Stimulated activated CD4-positive, alpha-beta T cell treated with anti-CD3 and anti-CD28 coated beads, Interleukin-4, amount 100 ng/mL, for 4 hours (primary cell): ENCODE measurements at regions not wholly inside any gene's neighbourhood (a gene's known extent, or its start where the extent isn't known, plus 50 kb on each side); places are given as distances from the start of the nearest gene placed in this dataset.

Experiments
- DNase-seq, 2 experiments: peaks; one replicate each; pipeline ENCODE4 v3.0.0-alpha.2; 2020

- no peak for DNase-seq
Measured at GRCh38 chr4:100082852-100083251, 107.4 kb downstream of the DDIT4L start.

GRCh38 chr4:100081491-100081890 lies 108.8 kb downstream of the DDIT4L start:
- DNase-seq: no peak

- DNase-seq: peak in 1 of 2 experiments; percentile 14
Measured at GRCh38 chr4:100079264-100079663, 111.0 kb downstream of the DDIT4L start.

GRCh38 chr4:100076753-100077152 lies 113.5 kb downstream of the DDIT4L start:
- no peak for DNase-seq

GRCh38 chr4:100075486-100076270 lies 114.6 kb downstream of the DDIT4L start:
- DNase-seq: no peak

GRCh38 chr4:100075056-100075455 lies 115.2 kb downstream of the DDIT4L start:
- no peak for DNase-seq

GRCh38 chr4:100071506-100071905 lies 118.8 kb downstream of the DDIT4L start:
- no peak for DNase-seq

- DNase-seq: no peak
Measured at GRCh38 chr4:100070868-100071267, 119.4 kb downstream of the DDIT4L start.

- DNase-seq: no peak
Measured at GRCh38 chr4:100069207-100069606, 119.1 kb upstream of the H2AZ1 start.

- no peak for DNase-seq
Measured at GRCh38 chr4:100067255-100067654, 117.2 kb upstream of the H2AZ1 start.

- no peak for DNase-seq
Measured at GRCh38 chr4:100063355-100063754, 113.3 kb upstream of the H2AZ1 start.

GRCh38 chr4:100062921-100063320 lies 112.8 kb upstream of the H2AZ1 start:
- no peak for DNase-seq

- no peak for DNase-seq
Measured at GRCh38 chr4:100061835-100062234, 111.8 kb upstream of the H2AZ1 start.

GRCh38 chr4:100060765-100061416 lies 110.8 kb upstream of the H2AZ1 start:
- no peak for DNase-seq

GRCh38 chr4:100059467-100059866 lies 109.4 kb upstream of the H2AZ1 start:
- no peak for DNase-seq

- no peak for DNase-seq
Measured at GRCh38 chr4:100056701-100057100, 106.6 kb upstream of the H2AZ1 start.

GRCh38 chr4:100054071-100054470 lies 104.0 kb upstream of the H2AZ1 start:
- no peak for DNase-seq

GRCh38 chr4:100049872-100050271 lies 99.8 kb upstream of the H2AZ1 start:
- DNase-seq: no peak

- DNase-seq: no peak
Measured at GRCh38 chr4:100042711-100043110, 92.6 kb upstream of the H2AZ1 start.

GRCh38 chr4:100042235-100042634 lies 92.2 kb upstream of the H2AZ1 start:
- no peak for DNase-seq

GRCh38 chr4:100041646-100042045 lies 91.6 kb upstream of the H2AZ1 start:
- DNase-seq: no peak

GRCh38 chr4:100034023-100034664 lies 84.1 kb upstream of the H2AZ1 start:
- no peak for DNase-seq

GRCh38 chr4:100026066-100026465 lies 76.0 kb upstream of the H2AZ1 start:
- no peak for DNase-seq

- no peak for DNase-seq
Measured at GRCh38 chr4:100023800-100024199, 73.7 kb upstream of the H2AZ1 start.
